CD4-positive, alpha-beta T cell treated with Interleukin-17A for 1 hour (primary cell): ENCODE measurements at regions not wholly inside any gene's neighbourhood (a gene's known extent, or its start where the extent isn't known, plus 50 kb on each side); places are given as distances from the start of the nearest gene placed in this dataset.
"Not testable (repeated sequence)": the region's sequence is repeated elsewhere in the genome, so short reads cannot be mapped to it uniquely, and the experiment has no call there.

Experiments
- DNase-seq: peaks from one replicate; pipeline ENCODE4 v3.0.0-alpha.2; 2020

- no peak for DNase-seq
Measured at GRCh38 chr10:43839973-43840372, 191.3 kb upstream of the ZNF32 start.

GRCh38 chr10:43834751-43835150 is 186.1 kb upstream of the ZNF32 start:
- DNase-seq, result not testable (repeated sequence)

- no peak for DNase-seq
Measured at GRCh38 chr10:43827853-43828252, 179.2 kb upstream of the ZNF32 start.

- DNase-seq, result no peak
Measured at GRCh38 chr10:43825984-43826383, 177.3 kb upstream of the ZNF32 start.

- DNase-seq, result no peak
Measured at GRCh38 chr10:43825421-43825820, 176.7 kb upstream of the ZNF32 start.

GRCh38 chr10:43824934-43825333 is 176.3 kb upstream of the ZNF32 start:
- DNase-seq, result no peak

- no peak for DNase-seq
Measured at GRCh38 chr10:43822631-43823580, 174.2 kb upstream of the ZNF32 start.

- no peak for DNase-seq
Measured at GRCh38 chr10:43821103-43821502, 172.4 kb upstream of the ZNF32 start.

GRCh38 chr10:43820663-43821062 is 172.0 kb upstream of the ZNF32 start:
- DNase-seq, result no peak

- DNase-seq, result no peak
Measured at GRCh38 chr10:43819464-43820230, 171.0 kb upstream of the ZNF32 start.

- no peak for DNase-seq
Measured at GRCh38 chr10:43818687-43819086, 170.0 kb upstream of the ZNF32 start.

- no peak for DNase-seq
Measured at GRCh38 chr10:43817368-43817767, 168.7 kb upstream of the ZNF32 start.

- DNase-seq, result peak; percentile 77
Measured at GRCh38 chr10:43816351-43817321, 168.0 kb upstream of the ZNF32 start.

GRCh38 chr10:43815181-43815885 is 166.7 kb upstream of the ZNF32 start:
- no peak for DNase-seq

- DNase-seq, result no peak
Measured at GRCh38 chr10:43814663-43815062, 166.0 kb upstream of the ZNF32 start.

- no peak for DNase-seq
Measured at GRCh38 chr10:43811871-43812270, 163.2 kb upstream of the ZNF32 start.

GRCh38 chr10:43809211-43809930 is 160.7 kb upstream of the ZNF32 start:
- no peak for DNase-seq

- DNase-seq, result peak; percentile 3
Measured at GRCh38 chr10:43808136-43808535, 159.5 kb upstream of the ZNF32 start.

- DNase-seq, result no peak
Measured at GRCh38 chr10:43806831-43807640, 158.4 kb upstream of the ZNF32 start.

- DNase-seq, result no peak
Measured at GRCh38 chr10:43803791-43804190, 155.1 kb upstream of the ZNF32 start.
